Naive thymus-derived CD4-positive, alpha-beta T cell (primary cell): ENCODE measurements at regions not wholly inside any gene's neighbourhood (a gene's known extent, or its start where the extent isn't known, plus 50 kb on each side); places are given as distances from the start of the nearest gene placed in this dataset.

Experiments
- ATAC-seq: fragments of 150-1000 bp; cut with Tn5 transposase; 2 replicates; pipeline ENCODE4 v1.10.0; 2021; ENCODE audit warnings: mild to moderate bottlenecking, moderate library complexity
- CTCF ChIA-PET: fragments of 350-600 bp; sonication (Branson Sonifier 250); formaldehyde crosslinking; loops from one replicate; lab custom pipeline; 2021; ENCODE audit warnings: antibody characterized with exemption; lab: Charles Lee
- POLR2A ChIA-PET: fragments of 350-600 bp; sonication (Branson Sonifier 250); formaldehyde crosslinking; loops from one replicate; lab custom pipeline; 2021; ENCODE audit warnings: antibody characterized with exemption, inconsistent platforms; lab: Charles Lee
- DNase-seq, 9 donors: peaks; one replicate each; pipeline versions ENCODE4 v3.0.0 to v3.0.0-alpha.2; 2020 to 2022; ENCODE audit warnings: mixed read lengths in 1 of 9
- H3K27ac ChIP-seq: one replicate; pipeline ENCODE4 v1.7.0; 2013; ENCODE audit warnings: mild to moderate bottlenecking, low read depth, low read length, moderate library complexity
- H3K27me3 ChIP-seq, 2 donors: one replicate each; pipeline ENCODE4 v1.7.0; 2013; ENCODE audit warnings: low read length in 2 of 2, mild to moderate bottlenecking in 2 of 2, moderate library complexity in 2 of 2; ENCODE audit not compliant: control insufficient read depth in 2 of 2, insufficient read depth in 2 of 2
- H3K36me3 ChIP-seq, 3 experiments: 1 replicate in 2 of 3; 2 replicates in 1 of 3; pipeline ENCODE4 v1.7.0; 2013; ENCODE audit warnings: low read length in 3 of 3, mild to moderate bottlenecking in 3 of 3, moderate library complexity in 1 of 3; ENCODE audit not compliant: insufficient read depth in 3 of 3, control insufficient read depth in 2 of 3
- H3K4me1 ChIP-seq, 2 donors: one replicate each; pipeline ENCODE4 v1.7.0; 2013; ENCODE audit warnings: low read length in 2 of 2, mild to moderate bottlenecking in 2 of 2, moderate library complexity in 1 of 2; ENCODE audit not compliant: control insufficient read depth in 2 of 2, insufficient read depth in 2 of 2
- H3K4me3 ChIP-seq: 2 replicates; pipeline ENCODE4 v1.7.0; 2013; ENCODE audit warnings: mild to moderate bottlenecking, low read length
- H3K9me3 ChIP-seq, 3 experiments: 1 replicate in 2 of 3; 2 replicates in 1 of 3; pipeline ENCODE4 v1.7.0; 2013; ENCODE audit warnings: low read length in 3 of 3; ENCODE audit not compliant: control insufficient read depth in 2 of 3
- H3K27ac Mint-ChIP-seq, 9 donors: one replicate each; pipeline ENCODE4 v1.8.0; 2020 to 2022; ENCODE audit warnings: mixed read lengths in 9 of 9, mild to moderate bottlenecking in 8 of 9, moderate library complexity in 5 of 9, inconsistent platforms in 2 of 9
- H3K27me3 Mint-ChIP-seq, 5 donors: one replicate each; pipeline ENCODE4 v1.8.0; 2021 to 2022; ENCODE audit warnings: mixed read lengths in 5 of 5, mild to moderate bottlenecking in 1 of 5
- H3K36me3 Mint-ChIP-seq, 5 donors: one replicate each; pipeline ENCODE4 v1.8.0; 2020 to 2022; ENCODE audit warnings: mixed read lengths in 5 of 5, mild to moderate bottlenecking in 3 of 5, inconsistent platforms in 1 of 5
- H3K4me1 Mint-ChIP-seq, 7 donors: one replicate each; pipeline ENCODE4 v1.8.0; 2020 to 2022; ENCODE audit warnings: mixed read lengths in 7 of 7, mild to moderate bottlenecking in 3 of 7, inconsistent platforms in 1 of 7
- H3K4me3 Mint-ChIP-seq, 10 donors: one replicate each; pipeline ENCODE4 v1.8.0; 2020 to 2022; ENCODE audit warnings: mild to moderate bottlenecking in 10 of 10, mixed read lengths in 10 of 10, moderate library complexity in 6 of 10, inconsistent platforms in 2 of 10
- H3K9me3 Mint-ChIP-seq, 11 donors: one replicate each; pipeline ENCODE4 v1.8.0; 2020 to 2022; ENCODE audit warnings: mixed read lengths in 11 of 11, mild to moderate bottlenecking in 4 of 11, inconsistent platforms in 1 of 11, moderate library complexity in 1 of 11
- intact Hi-C, 2 donors: fragments of 100-400 bp; cut with micrococcal nuclease; formaldehyde crosslinking; loops; one replicate each; pipeline ENCODE4 v1.15.1; 2023

GRCh38 chr3:10680796-10681195 is 135.2 kb upstream of the SLC6A11 start:
- intact Hi-C loops: no loop called here
- Histone ChIP-seq H3K27ac (no peak overlapping the region), H3K36me3 (no peaks in the 10 kb centered on the region), H3K27me3 (no peaks in the 10 kb centered on the region), H3K9me3 (no peaks in the 10 kb centered on the region), H3K4me3 (no peak overlapping the region), H3K4me1 (no peaks in the 10 kb centered on the region)
- no peaks in the 10 kb centered on the region for H3K36me3 Mint-ChIP-seq
- ChIA-PET POLR2A (no interaction called here), CTCF (no interaction called here)
- H3K27me3 Mint-ChIP-seq: peaks cover 0 to 18% (median 5%) of the 10 kb centered on the region in 5 donors
- no peaks in the 10 kb centered on the region for H3K4me1 Mint-ChIP-seq
- peaks cover 0 to 3% (median 0%) of the 10 kb centered on the region in 11 donors for H3K9me3 Mint-ChIP-seq
- DNase-seq (no peak), ATAC-seq (no peak)
- H3K4me3 Mint-ChIP-seq: no peak overlapping the region
- H3K27ac Mint-ChIP-seq: peak overlapping the region in 1 of 9 donors; percentile 39

GRCh38 chr3:10682692-10683091 is 133.3 kb upstream of the SLC6A11 start:
- peaks cover 0 to 15% (median 3%) of the 10 kb centered on the region in 5 donors for H3K27me3 Mint-ChIP-seq
- no peaks in the 10 kb centered on the region for H3K4me1 Mint-ChIP-seq
- no peak overlapping the region for H3K27ac Mint-ChIP-seq
- H3K4me3 ChIP-seq: no peak overlapping the region
- no peak overlapping the region for H3K27ac ChIP-seq
- ChIA-PET CTCF (no interaction called here), POLR2A (no interaction called here)
- ATAC-seq (no peak), DNase-seq (no peak)
- no peak overlapping the region for H3K4me3 Mint-ChIP-seq
- no peaks in the 10 kb centered on the region for H3K36me3 ChIP-seq
- peaks cover 0 to 3% (median 0%) of the 10 kb centered on the region in 11 donors for H3K9me3 Mint-ChIP-seq
- H3K27me3 ChIP-seq: no peaks in the 10 kb centered on the region
- intact Hi-C loops: no loop called here
- no peaks in the 10 kb centered on the region for H3K36me3 Mint-ChIP-seq
- no peaks in the 10 kb centered on the region for H3K9me3 ChIP-seq
- no peaks in the 10 kb centered on the region for H3K4me1 ChIP-seq

DNA sequence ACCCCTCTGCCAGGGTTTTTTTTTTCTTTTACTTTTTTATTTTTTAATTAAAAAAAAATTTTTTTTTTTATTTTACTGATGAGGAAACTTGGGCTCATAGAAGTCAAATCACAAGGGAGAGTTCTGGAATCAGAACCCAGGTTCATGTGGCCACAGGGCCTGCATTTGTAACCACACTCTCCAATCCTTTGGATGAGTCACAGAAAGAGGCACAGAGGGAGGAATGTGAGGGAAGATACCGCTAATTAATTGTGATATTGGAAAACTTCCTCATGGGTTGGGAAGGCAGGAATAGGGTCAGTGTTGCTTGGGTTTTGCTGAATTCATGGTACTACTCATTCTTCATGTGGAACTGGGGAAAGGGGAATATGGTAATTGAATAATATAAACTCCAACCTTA is 132.9 kb upstream of the SLC6A11 start:
- CTCF ChIA-PET: no interaction called here
- Histone ChIP-seq H3K27me3 (no peaks in the 10 kb centered on the region), H3K4me3 (no peak overlapping the region), H3K27ac (no peak overlapping the region), H3K4me1 (no peaks in the 10 kb centered on the region), H3K9me3 (no peaks in the 10 kb centered on the region), H3K36me3 (no peaks in the 10 kb centered on the region)
- no peaks in the 10 kb centered on the region for H3K4me1 Mint-ChIP-seq
- peaks cover 0 to 3% (median 0%) of the 10 kb centered on the region in 11 donors for H3K9me3 Mint-ChIP-seq
- peaks cover 0 to 15% (median 3%) of the 10 kb centered on the region in 5 donors for H3K27me3 Mint-ChIP-seq
- DNase-seq (no peak), ATAC-seq (no peak)
- POLR2A ChIA-PET: no interaction called here
- no peaks in the 10 kb centered on the region for H3K36me3 Mint-ChIP-seq
- H3K4me3 Mint-ChIP-seq: no peak overlapping the region
- intact Hi-C loops: no loop called here
- H3K27ac Mint-ChIP-seq: no peak overlapping the region

DNA sequence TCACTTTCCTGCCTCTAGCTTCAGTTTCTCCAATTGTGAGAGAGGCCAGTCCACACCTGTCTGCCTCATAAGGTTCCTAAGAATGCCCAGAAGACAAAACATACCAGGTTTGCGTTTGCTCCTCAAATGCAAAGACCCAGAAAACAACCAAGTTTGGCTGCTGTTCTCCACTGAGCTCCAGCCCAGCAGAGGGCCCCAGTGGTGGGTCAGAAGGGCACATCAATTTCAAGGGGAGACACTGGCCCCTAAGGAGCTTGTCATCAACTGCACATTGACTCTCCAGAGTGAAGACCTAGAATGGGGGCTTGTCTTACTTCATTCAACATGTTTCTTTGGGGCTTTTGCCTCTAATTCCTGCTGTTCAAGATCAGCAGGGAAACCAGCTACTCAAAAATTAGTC is 127.9 kb upstream of the SLC6A11 start:
- H3K27ac ChIP-seq: no peak overlapping the region
- no peak overlapping the region for H3K27ac Mint-ChIP-seq
- H3K4me1 ChIP-seq: no peaks in the 10 kb centered on the region
- no peaks in the 10 kb centered on the region for H3K4me1 Mint-ChIP-seq
- intact Hi-C loops: no loop called here
- H3K36me3 Mint-ChIP-seq: no peaks in the 10 kb centered on the region
- DNase-seq (no peak), ATAC-seq (no peak)
- no peak overlapping the region for H3K4me3 ChIP-seq
- no peak overlapping the region for H3K4me3 Mint-ChIP-seq
- peaks cover 3 to 15% (median 6%) of the 10 kb centered on the region in 5 donors for H3K27me3 Mint-ChIP-seq
- H3K9me3 Mint-ChIP-seq: no peaks in the 10 kb centered on the region
- no peaks in the 10 kb centered on the region for H3K36me3 ChIP-seq
- no peaks in the 10 kb centered on the region for H3K27me3 ChIP-seq
- CTCF ChIA-PET: no interaction called here
- no peaks in the 10 kb centered on the region for H3K9me3 ChIP-seq
- POLR2A ChIA-PET: no interaction called here

DNA sequence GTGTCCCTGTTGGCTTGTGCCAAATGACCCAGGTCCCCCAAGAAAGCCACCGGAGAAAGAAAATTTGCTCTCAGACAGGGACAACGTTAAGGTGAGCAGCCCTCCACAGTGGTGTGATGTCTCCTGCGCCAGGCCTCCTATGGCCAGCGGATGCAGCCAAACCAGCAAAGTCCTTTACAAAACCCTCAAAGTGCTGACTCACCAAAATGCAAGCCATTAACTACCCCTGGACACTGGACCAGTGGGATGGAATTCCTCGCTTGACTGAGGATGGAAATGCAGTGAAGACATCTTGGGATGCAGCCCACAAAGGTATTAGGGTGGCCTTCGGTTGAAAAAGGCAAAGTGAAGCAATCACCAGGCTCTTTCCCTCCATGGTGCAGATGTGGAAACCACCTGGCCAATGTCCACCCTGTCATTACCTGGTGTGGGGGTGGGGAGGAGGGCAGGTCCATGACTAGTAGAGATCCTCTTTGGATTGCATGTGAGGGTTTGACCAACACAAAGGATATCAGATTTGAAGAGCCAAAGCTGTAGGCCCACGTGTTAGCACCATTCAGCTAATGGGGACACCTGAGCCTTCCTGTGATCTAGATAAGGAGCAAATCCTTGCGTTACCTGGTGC is 127.4 kb upstream of the SLC6A11 start:
- Histone ChIP-seq H3K9me3 (no peaks in the 10 kb centered on the region), H3K27ac (no peak overlapping the region), H3K4me3 (no peak overlapping the region), H3K27me3 (no peaks in the 10 kb centered on the region), H3K4me1 (no peaks in the 10 kb centered on the region), H3K36me3 (no peaks in the 10 kb centered on the region)
- POLR2A ChIA-PET: no interaction called here
- H3K4me1 Mint-ChIP-seq: no peaks in the 10 kb centered on the region
- DNase-seq (no peak), ATAC-seq (no peak)
- no peaks in the 10 kb centered on the region for H3K9me3 Mint-ChIP-seq
- no peak overlapping the region for H3K4me3 Mint-ChIP-seq
- intact Hi-C loops: no loop called here
- no peak overlapping the region for H3K27ac Mint-ChIP-seq
- peaks cover 3 to 15% (median 6%) of the 10 kb centered on the region in 5 donors for H3K27me3 Mint-ChIP-seq
- no peaks in the 10 kb centered on the region for H3K36me3 Mint-ChIP-seq
- CTCF ChIA-PET: no interaction called here

GRCh38 chr3:10692039-10692622 is 123.9 kb upstream of the SLC6A11 start:
- Histone ChIP-seq H3K4me3 (no peak overlapping the region), H3K27ac (no peak overlapping the region), H3K9me3 (no peaks in the 10 kb centered on the region), H3K36me3 (no peaks in the 10 kb centered on the region), H3K4me1 (no peaks in the 10 kb centered on the region), H3K27me3 (no peaks in the 10 kb centered on the region)
- no peak overlapping the region for H3K27ac Mint-ChIP-seq
- DNase-seq (no peak), ATAC-seq (no peak)
- no peak overlapping the region for H3K4me3 Mint-ChIP-seq
- no peaks in the 10 kb centered on the region for H3K4me1 Mint-ChIP-seq
- H3K36me3 Mint-ChIP-seq: no peaks in the 10 kb centered on the region
- ChIA-PET CTCF (no interaction called here), POLR2A (no interaction called here)
- no peaks in the 10 kb centered on the region for H3K9me3 Mint-ChIP-seq
- peaks cover 5 to 10% (median 9%) of the 10 kb centered on the region in 5 donors for H3K27me3 Mint-ChIP-seq
- intact Hi-C loops: no loop called here

- Mint-ChIP-seq H3K9me3 (no peaks in the 10 kb centered on the region), H3K27ac (no peak overlapping the region), H3K4me3 (no peak overlapping the region), H3K36me3 (no peaks in the 10 kb centered on the region), H3K4me1 (no peaks in the 10 kb centered on the region), H3K27me3 (peaks cover 5 to 18% (median 11%) of the 10 kb centered on the region in 5 donors)
- CTCF ChIA-PET: no interaction called here
- Histone ChIP-seq H3K9me3 (no peaks in the 10 kb centered on the region), H3K36me3 (no peaks in the 10 kb centered on the region), H3K27me3 (no peaks in the 10 kb centered on the region), H3K4me3 (no peak overlapping the region), H3K27ac (no peak overlapping the region), H3K4me1 (no peaks in the 10 kb centered on the region)
- DNase-seq: no peak
- intact Hi-C loops: no loop called here
- ATAC-seq: no peak
- POLR2A ChIA-PET: no interaction called here
These were observed 122.6 kb upstream of the SLC6A11 start for GRCh38 chr3:10693457-10693856.
